Ishikawa (cell line): ENCODE measurements at regions not wholly inside any gene's neighbourhood (a gene's known extent, or its start where the extent isn't known, plus 50 kb on each side); places are given as distances from the start of the nearest gene placed in this dataset.

Experiments
- CEBPB ChIP-seq: IDR thresholded peaks from 2 replicates; pipeline ENCODE4 v1.6.1; 2012
- CREB1 ChIP-seq: IDR thresholded peaks from 2 replicates; pipeline ENCODE4 v1.6.1; 2012; ENCODE audit warnings: low read depth
- EGR1 ChIP-seq: IDR thresholded peaks from 2 replicates; pipeline ENCODE4 v1.6.1; 2012
- EP300 ChIP-seq: IDR thresholded peaks from 2 replicates; pipeline ENCODE4 v1.6.1; 2012; ENCODE audit warnings: borderline replicate concordance
- FOXM1 ChIP-seq: IDR thresholded peaks from 2 replicates; pipeline ENCODE4 v1.6.1; 2012; ENCODE audit warnings: low read depth, borderline replicate concordance
- MAX ChIP-seq: IDR thresholded peaks from 2 replicates; pipeline ENCODE4 v1.6.1; 2012
- NFIC ChIP-seq: IDR thresholded peaks from 2 replicates; pipeline ENCODE4 v1.6.1; 2012
- RAD21 ChIP-seq: IDR thresholded peaks from 2 replicates; pipeline ENCODE4 v1.6.1; 2012; ENCODE audit warnings: low read depth
- REST ChIP-seq: IDR thresholded peaks from 2 replicates; pipeline ENCODE4 v1.6.1; 2012; ENCODE audit warnings: low read depth, mild to moderate bottlenecking
- TAF1 ChIP-seq: IDR thresholded peaks from 2 replicates; pipeline ENCODE4 v1.6.1; 2012; ENCODE audit warnings: low read depth, mild to moderate bottlenecking
- TCF12 ChIP-seq: IDR thresholded peaks from 2 replicates; pipeline ENCODE4 v1.6.1; 2012; ENCODE audit warnings: low read depth
- TEAD4 ChIP-seq: IDR thresholded peaks from 2 replicates; pipeline ENCODE4 v1.6.1; 2012
- YY1 ChIP-seq: IDR thresholded peaks from 2 replicates; pipeline ENCODE4 v1.6.1; 2012; ENCODE audit warnings: low read depth
- ZBTB7A ChIP-seq: IDR thresholded peaks from 2 replicates; pipeline ENCODE4 v1.6.1; 2012; ENCODE audit warnings: low read depth
- TF ChIP-seq, protein P1 (sequence below): IDR thresholded peaks from 2 replicates; pipeline ENCODE4 v1.6.1; 2012

DNA sequence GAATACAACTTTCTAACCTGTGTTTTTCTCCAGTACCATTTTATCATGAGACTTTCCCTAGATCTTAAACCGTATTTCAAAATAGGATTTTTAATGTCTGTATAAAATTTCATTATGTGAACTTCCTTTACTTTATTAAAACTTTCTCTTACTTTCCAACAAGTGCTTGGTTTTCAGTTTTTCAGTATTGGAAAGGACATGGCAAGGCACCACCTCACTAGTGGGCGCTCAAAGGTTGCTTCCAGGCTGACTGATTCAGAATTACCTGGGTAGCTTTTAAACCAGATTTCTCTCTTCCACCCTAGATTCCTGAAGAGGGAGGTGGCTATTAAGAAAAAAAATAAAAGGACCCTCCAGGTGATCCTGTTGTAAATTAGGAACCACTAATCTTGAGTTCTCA, 236.6 kb downstream of the SOX2 start:
- peak; percentile 17; the same call in 1 of the 2 replicates for TF ChIP-seq RAD21
- TF ChIP-seq TAF1 = no peak
- TF ChIP-seq NFIC = no peak
- TF ChIP-seq TCF12 = no peak
- TF ChIP-seq MAX = no peak

DNA sequence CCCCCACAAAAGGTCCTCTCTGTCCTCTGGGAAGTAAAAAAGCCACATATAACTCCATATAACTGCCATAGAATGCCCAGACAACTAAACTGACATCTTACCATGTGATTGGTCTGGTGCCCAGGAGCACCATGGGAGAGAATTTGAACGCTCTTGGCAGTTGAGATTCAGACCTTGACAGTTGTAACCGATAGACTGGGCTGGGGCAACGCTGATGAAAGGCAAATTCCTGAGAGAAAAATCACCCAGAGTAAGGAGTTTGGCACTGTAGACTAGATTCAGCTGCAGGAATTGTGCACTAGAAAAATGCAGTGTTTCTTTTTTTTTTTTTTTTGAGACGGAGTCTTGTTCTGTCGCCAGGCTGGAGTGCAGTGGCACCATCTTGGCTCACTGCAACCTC, 240.5 kb downstream of the SOX2 start:
- TF ChIP-seq NFIC = no peak
- TF ChIP-seq TCF12 = no peak
- TF ChIP-seq, protein P1, sequence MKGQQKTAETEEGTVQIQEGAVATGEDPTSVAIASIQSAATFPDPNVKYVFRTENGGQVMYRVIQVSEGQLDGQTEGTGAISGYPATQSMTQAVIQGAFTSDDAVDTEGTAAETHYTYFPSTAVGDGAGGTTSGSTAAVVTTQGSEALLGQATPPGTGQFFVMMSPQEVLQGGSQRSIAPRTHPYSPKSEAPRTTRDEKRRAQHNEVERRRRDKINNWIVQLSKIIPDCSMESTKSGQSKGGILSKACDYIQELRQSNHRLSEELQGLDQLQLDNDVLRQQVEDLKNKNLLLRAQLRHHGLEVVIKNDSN = no peak
- no peak for TF ChIP-seq YY1
- no peak for TF ChIP-seq CEBPB
- no peak for TF ChIP-seq TAF1
- no peak for TF ChIP-seq EP300
- no peak for TF ChIP-seq RAD21
- no peak for TF ChIP-seq MAX

DNA sequence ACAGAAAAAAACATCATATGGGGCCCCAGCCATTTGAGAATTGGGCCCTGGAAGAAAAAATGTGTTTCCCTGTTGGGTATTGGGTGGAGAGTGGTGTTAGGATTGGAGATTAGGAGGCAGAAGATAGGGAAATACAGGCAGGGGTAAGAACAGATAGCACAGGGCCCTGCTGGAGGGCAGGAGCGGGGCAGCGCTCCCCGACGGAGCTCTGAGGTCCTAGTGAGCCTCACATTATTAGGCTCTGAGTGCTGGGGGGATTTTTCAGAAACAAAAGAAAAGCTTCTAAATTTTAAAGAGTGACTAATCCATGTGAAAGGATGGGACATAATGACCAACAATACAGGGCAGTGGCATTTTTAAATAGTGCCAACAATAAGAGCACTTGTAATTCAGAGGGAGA, 241.2 kb downstream of the SOX2 start:
- no peak for TF ChIP-seq EGR1
- no peak for TF ChIP-seq TAF1
- no peak for TF ChIP-seq TEAD4
- no peak for TF ChIP-seq YY1

DNA sequence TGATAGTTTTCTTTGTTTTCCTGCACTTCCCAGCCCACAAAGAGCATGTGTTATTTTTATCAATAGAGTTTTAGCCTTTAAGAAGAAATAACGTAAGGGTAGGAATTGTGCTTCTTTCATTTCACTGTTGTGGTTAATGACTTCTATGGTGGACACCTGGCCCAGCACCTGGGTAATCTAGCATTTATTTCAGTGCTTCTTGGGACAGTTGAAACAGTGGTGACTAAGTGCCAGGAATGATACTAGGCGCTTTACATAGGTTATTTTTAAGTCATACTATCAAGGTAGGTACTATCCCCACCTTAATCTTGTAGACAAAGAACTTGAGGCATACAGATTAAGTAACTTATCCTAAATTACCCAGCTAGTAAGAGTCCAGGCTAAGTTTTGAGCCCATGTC, 243.8 kb downstream of the SOX2 start:
- no peak for TF ChIP-seq FOXM1
- TF ChIP-seq ZBTB7A = no peak
- TF ChIP-seq TEAD4 = no peak
- TF ChIP-seq CEBPB = no peak
- TF ChIP-seq REST = no peak
- TF ChIP-seq YY1 = no peak
- TF ChIP-seq CREB1 = no peak
- no peak for TF ChIP-seq EGR1
- TF ChIP-seq EP300 = no peak
- TF ChIP-seq MAX = no peak
- TF ChIP-seq TAF1 = no peak
- TF ChIP-seq, protein P1 = no peak
- TF ChIP-seq NFIC = no peak
- no peak for TF ChIP-seq RAD21
- no peak for TF ChIP-seq TCF12

DNA sequence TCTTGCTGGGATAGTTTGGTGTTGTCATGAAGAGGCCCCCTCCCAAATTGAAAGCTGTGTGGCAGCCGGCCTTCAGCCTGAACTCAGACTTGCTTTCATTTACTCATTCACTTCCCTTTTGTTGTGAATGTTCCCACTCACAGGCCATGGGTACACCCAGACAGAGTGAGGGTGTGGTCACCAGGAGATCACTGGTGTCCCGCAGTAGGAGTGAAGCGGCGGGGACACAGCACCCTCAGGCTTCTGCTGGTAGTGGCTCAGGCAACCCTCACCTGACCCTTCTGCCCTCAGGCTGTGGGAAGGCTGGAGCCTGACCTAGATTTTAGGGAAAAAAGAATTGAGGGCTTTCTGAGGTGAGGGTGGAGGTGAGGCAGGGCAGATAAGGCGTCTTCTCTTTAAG, 244.4 kb downstream of the SOX2 start:
- TF ChIP-seq RAD21 = no peak
- TF ChIP-seq MAX = no peak
- TF ChIP-seq CEBPB = no peak
- no peak for TF ChIP-seq EP300
- TF ChIP-seq REST = no peak
- TF ChIP-seq ZBTB7A = no peak
- no peak for TF ChIP-seq CREB1
- TF ChIP-seq NFIC = no peak
- TF ChIP-seq FOXM1 = no peak
- TF ChIP-seq EGR1 = no peak
- TF ChIP-seq TCF12 = no peak
- TF ChIP-seq, protein P1 = no peak

DNA sequence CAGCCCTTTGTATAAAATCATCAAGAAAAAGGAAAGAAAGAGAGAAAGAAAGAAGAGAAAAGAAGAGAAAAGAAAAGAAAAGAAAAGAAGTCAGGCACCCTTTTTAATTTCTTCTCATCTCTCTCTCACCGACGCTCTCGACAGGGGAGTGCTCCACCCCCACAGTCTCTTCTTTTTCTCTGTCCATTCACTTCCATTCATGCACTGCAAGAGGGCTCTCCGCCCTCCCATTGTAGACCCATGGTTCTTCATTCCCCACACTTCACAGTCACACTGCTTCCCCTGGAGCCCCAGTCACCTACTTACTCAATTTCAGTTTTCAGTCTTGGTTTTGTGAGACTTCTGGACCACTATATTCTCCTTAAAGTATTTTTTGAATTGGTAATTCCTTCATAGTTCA, 254.7 kb downstream of the SOX2 start:
- TF ChIP-seq CEBPB = no peak
- TF ChIP-seq RAD21 = no peak
- no peak for TF ChIP-seq FOXM1
- no peak for TF ChIP-seq REST
- no peak for TF ChIP-seq MAX
- no peak for TF ChIP-seq TAF1
- TF ChIP-seq, protein P1 = no peak
- no peak for TF ChIP-seq CREB1
- TF ChIP-seq TCF12 = no peak
